Loucy (cell line): ENCODE measurements at regions not wholly inside any gene's neighbourhood (a gene's known extent, or its start where the extent isn't known, plus 50 kb on each side); places are given as distances from the start of the nearest gene placed in this dataset.

ENCODE experiments used
- CTCF ChIP-seq: fragments of 200-600 bp; sonication (generic); conservative IDR thresholded peaks from 2 replicates; pipeline ENCODE4 v1.5.1; 2014; ENCODE audit warnings: mild to moderate bottlenecking, antibody characterized with exemption, low read length
- EZH2phosphoT487 ChIP-seq: fragments of 200-600 bp; IDR thresholded peaks from 2 replicates; pipeline ENCODE4 v1.6.1; 2018; ENCODE audit warnings: antibody characterized with exemption, mild to moderate bottlenecking, moderate library complexity, borderline replicate concordance

DNA sequence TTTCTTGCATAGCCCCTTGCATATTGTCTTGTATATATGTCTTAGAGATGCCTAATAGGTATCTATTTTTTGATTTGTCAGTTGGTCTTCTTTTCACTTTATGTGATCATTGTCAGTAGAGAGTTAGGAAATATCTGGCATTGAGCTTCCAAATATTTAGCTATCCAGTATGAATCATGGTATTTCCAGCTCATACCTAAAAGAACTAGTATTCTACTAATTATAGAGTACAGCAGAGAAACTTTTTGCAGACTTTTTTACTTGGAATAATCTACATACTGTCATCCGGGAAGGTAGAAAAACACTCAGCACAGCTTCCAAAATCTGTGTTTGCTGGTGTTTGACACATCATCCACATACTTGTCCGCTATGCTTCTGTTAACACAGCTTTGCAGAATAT, 156.4 kb upstream of the HTR1E start:
- TF ChIP-seq CTCF = no peak
- TF ChIP-seq EZH2phosphoT487 = no peak
